ENCODE measurements at regions not wholly inside any gene's neighbourhood (a gene's known extent, or its start where the extent isn't known, plus 50 kb on each side); places are given as distances from the start of the nearest gene placed in this dataset.

DNA sequence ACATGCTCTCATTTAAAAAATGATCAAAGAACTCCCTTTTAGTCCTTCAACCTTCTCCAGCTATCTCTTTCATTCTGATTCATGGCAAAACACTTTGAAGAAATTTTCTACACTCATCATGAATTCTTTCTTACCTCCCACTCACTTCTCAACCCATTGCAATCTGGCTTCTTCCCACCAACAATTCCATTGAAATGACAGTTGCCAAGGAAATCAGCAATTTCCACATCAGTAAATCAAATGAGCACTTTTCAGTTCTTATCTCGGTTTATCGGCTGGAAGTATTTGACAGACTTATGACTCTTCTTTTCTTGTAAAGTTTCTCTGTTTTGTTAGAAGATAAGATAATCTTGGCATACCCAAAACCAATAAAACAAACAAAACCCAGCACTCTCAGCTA, 99.1 kb upstream of the CACNA2D1 start:
- TF ChIP-seq POLR2A (IDR thresholded peaks at IDR 0.05; ENCODE audit: low read depth, low read length) = no peak
- no peak for TF ChIP-seq CTCF (IDR thresholded peaks at IDR 0.05; ENCODE audit: extremely low read depth in 1 of 2, insufficient read depth in 1 of 2, low read depth in 1 of 2, low read length in 2 of 2)
- TF ChIP-seq MYC (IDR thresholded peaks at IDR 0.05; ENCODE audit: low read depth, low read length) = no peak
- no peak for TF ChIP-seq EZH2 (IDR thresholded peaks at IDR 0.05; ENCODE audit: borderline replicate concordance, low read depth, low read length, severe bottlenecking)
- no peak for TF ChIP-seq POLR2AphosphoS5 (IDR thresholded peaks at IDR 0.05; ENCODE audit: insufficient read depth, low read depth, low read length)
- TF ChIP-seq FOS (IDR thresholded peaks at IDR 0.05; ENCODE audit: borderline replicate concordance, insufficient read depth, low read length) = no peak
- TF ChIP-seq MAX (IDR thresholded peaks at IDR 0.05; ENCODE audit: insufficient read depth, insufficient read length) = no peak
